ENCODE measurements at regions not wholly inside any gene's neighbourhood (a gene's known extent, or its start where the extent isn't known, plus 50 kb on each side); places are given as distances from the start of the nearest gene placed in this dataset.

- TF ChIP-seq POLR2A (IDR thresholded peaks at IDR 0.05) (no peak), POLR2AphosphoS5 (IDR thresholded peaks at IDR 0.05) (no peak)
These were observed 429.0 kb upstream of the RBFOX1 start for GRCh38 chr16:6903671-6904070.

All from breast epithelium (tissue), 3 donors.